Activated T-cell treated with anti-CD3 and anti-CD28 coated beads, Interleukin-2, amount 50 U/mL, for 4 hours (primary cell): ENCODE measurements at regions not wholly inside any gene's neighbourhood (a gene's known extent, or its start where the extent isn't known, plus 50 kb on each side); places are given as distances from the start of the nearest gene placed in this dataset.
A peak's percentile ranks its signal among the peaks of the same experiment; 100 is the strongest.
"Not testable (repeated sequence)": the region's sequence is repeated elsewhere in the genome, so short reads cannot be mapped to it uniquely, and the experiment has no call there.

Experiments used
- ATAC-seq, 2 donors: fragments of 200-7000 bp; cut with Tn5 transposase; one replicate each; pipeline ENCODE4 v1.10.0; 2021
- DNase-seq: peaks from one replicate; pipeline ENCODE4 v3.0.0-alpha.2; 2020
- H3K27me3 Mint-ChIP-seq: one replicate; pipeline ENCODE4 v1.8.0; 2021; ENCODE audit warnings: low read depth, mixed read lengths
- H3K36me3 Mint-ChIP-seq: one replicate; pipeline ENCODE4 v1.8.0; 2022; ENCODE audit warnings: mixed read lengths; ENCODE audit not compliant: insufficient read depth
- H3K4me1 Mint-ChIP-seq: one replicate; pipeline ENCODE4 v1.8.0; 2021; ENCODE audit warnings: low read depth, mixed read lengths
- H3K4me3 Mint-ChIP-seq: one replicate; pipeline ENCODE4 v1.8.0; 2021; ENCODE audit warnings: mild to moderate bottlenecking, moderate library complexity, mixed read lengths
- H3K9me3 Mint-ChIP-seq: one replicate; pipeline ENCODE4 v1.8.0; 2021; ENCODE audit warnings: mixed read lengths

GRCh38 chr1:114032271-114033215, 53.3 kb downstream of the OLFML3 start:
- H3K4me1 Mint-ChIP-seq: no peaks in the 10 kb centered on the region
- ATAC-seq (peak; percentile 34 to 35), DNase-seq (no peak)
- no peaks in the 10 kb centered on the region for H3K9me3 Mint-ChIP-seq
- H3K4me3 Mint-ChIP-seq: no peak overlapping the region
- no peaks in the 10 kb centered on the region for H3K36me3 Mint-ChIP-seq
- H3K27me3 Mint-ChIP-seq: no peaks in the 10 kb centered on the region

- no peaks in the 10 kb centered on the region for H3K4me1 Mint-ChIP-seq
- DNase-seq (no peak), ATAC-seq (no peak)
- H3K9me3 Mint-ChIP-seq: no peaks in the 10 kb centered on the region
- H3K4me3 Mint-ChIP-seq: no peak overlapping the region
- H3K27me3 Mint-ChIP-seq: no peaks in the 10 kb centered on the region
- no peaks in the 10 kb centered on the region for H3K36me3 Mint-ChIP-seq
Observed at GRCh38 chr1:114033216-114033706, 54.0 kb downstream of the OLFML3 start.

GRCh38 chr1:114033961-114034360, 54.7 kb downstream of the OLFML3 start:
- no peak for DNase-seq
- Mint-ChIP-seq H3K27me3 (no peaks in the 10 kb centered on the region), H3K4me1 (no peaks in the 10 kb centered on the region)

GRCh38 chr1:114034567-114035303, 55.5 kb downstream of the OLFML3 start:
- DNase-seq (no peak), ATAC-seq (no peak)
- no peaks in the 10 kb centered on the region for H3K4me1 Mint-ChIP-seq
- no peaks in the 10 kb centered on the region for H3K36me3 Mint-ChIP-seq
- H3K27me3 Mint-ChIP-seq: no peaks in the 10 kb centered on the region
- H3K4me3 Mint-ChIP-seq: no peak overlapping the region
- no peaks in the 10 kb centered on the region for H3K9me3 Mint-ChIP-seq

More at GRCh38 chr1:114033961-114034360, 54.7 kb downstream of the OLFML3 start:
- H3K36me3 Mint-ChIP-seq: no peaks in the 10 kb centered on the region
- H3K9me3 Mint-ChIP-seq: no peaks in the 10 kb centered on the region
- no peak overlapping the region for H3K4me3 Mint-ChIP-seq
- no peak for ATAC-seq

GRCh38 chr1:114035304-114035700, 56.0 kb downstream of the OLFML3 start:
- H3K27me3 Mint-ChIP-seq: no peaks in the 10 kb centered on the region
- H3K4me1 Mint-ChIP-seq: no peaks in the 10 kb centered on the region
- no peaks in the 10 kb centered on the region for H3K9me3 Mint-ChIP-seq
- H3K36me3 Mint-ChIP-seq: no peaks in the 10 kb centered on the region
- ATAC-seq (no peak), DNase-seq (no peak)
- no peak overlapping the region for H3K4me3 Mint-ChIP-seq

- not testable (repeated sequence) for H3K9me3 Mint-ChIP-seq, H3K27me3 Mint-ChIP-seq, H3K36me3 Mint-ChIP-seq, ATAC-seq, DNase-seq, H3K4me1 Mint-ChIP-seq, H3K4me3 Mint-ChIP-seq
Observed at GRCh38 chr1:114036841-114037630, 57.8 kb downstream of the OLFML3 start.

- no peak for DNase-seq
- no peaks in the 10 kb centered on the region for H3K4me1 Mint-ChIP-seq
- H3K27me3 Mint-ChIP-seq: no peaks in the 10 kb centered on the region
- no peak for ATAC-seq
- H3K4me3 Mint-ChIP-seq: no peak overlapping the region
- H3K36me3 Mint-ChIP-seq: no peaks in the 10 kb centered on the region
- H3K9me3 Mint-ChIP-seq: no peaks in the 10 kb centered on the region
Observed at GRCh38 chr1:114037631-114037890, 58.3 kb downstream of the OLFML3 start.

- Mint-ChIP-seq H3K4me1 (no peaks in the 10 kb centered on the region), H3K4me3 (no peak overlapping the region), H3K27me3 (no peaks in the 10 kb centered on the region), H3K36me3 (no peaks in the 10 kb centered on the region), H3K9me3 (no peaks in the 10 kb centered on the region)
- ATAC-seq (no peak), DNase-seq (no peak)
Observed at GRCh38 chr1:114037962-114038816, 58.9 kb downstream of the OLFML3 start.
